OCI-LY7 (cell line): ENCODE measurements at regions not wholly inside any gene's neighbourhood (a gene's known extent, or its start where the extent isn't known, plus 50 kb on each side); places are given as distances from the start of the nearest gene placed in this dataset.

ENCODE experiments used
- BruUV-seq: library from RNA; stranded (reverse); fragments of 400-500 nt; replicated peaks from 2 replicates; lab custom pipeline; 2021; lab: Mats Ljungman, UMichigan
- CTCF ChIA-PET: fragments of 300-600 bp; sonication (Branson Sonifier 250); formaldehyde crosslinking; loops from one replicate; lab custom pipeline; 2022; ENCODE audit warnings: antibody characterized with exemption; ENCODE audit not compliant: unreplicated experiment; lab: Charles Lee
- POLR2A ChIA-PET: fragments of 300-600 bp; sonication (Branson Sonifier 250); formaldehyde crosslinking; loops from one replicate; lab custom pipeline; 2022; ENCODE audit warnings: antibody characterized with exemption; lab: Charles Lee
- DNase-seq: peaks from one replicate; pipeline ENCODE4 v3.0.0-alpha.2; 2015; ENCODE audit warnings: low spot score
- H2AFZ ChIP-seq: fragments of 200-600 bp; sonication (generic), shearing (Covaris generic); 2 replicates; pipeline ENCODE4 v1.6.1; 2014; ENCODE audit warnings: mild to moderate bottlenecking, antibody characterized with exemption, low read length, moderate library complexity
- H3K27ac ChIP-seq: fragments of 200-600 bp; sonication (generic); 2 replicates; pipeline ENCODE4 v1.5.1; 2014; ENCODE audit warnings: mixed run types, low read depth, mild to moderate bottlenecking, moderate library complexity, low read length, inconsistent platforms; ENCODE audit not compliant: poor library complexity, severe bottlenecking
- H3K36me3 ChIP-seq: fragments of 200-600 bp; sonication (generic); 2 replicates; pipeline ENCODE4 v1.6.1; 2014; ENCODE audit warnings: mild to moderate bottlenecking, antibody characterized with exemption, low read length, moderate library complexity, mixed read lengths; ENCODE audit not compliant: insufficient read depth
- H3K4me1 ChIP-seq: fragments of 200-600 bp; sonication (generic); 2 replicates; pipeline ENCODE4 v1.5.1; 2014; ENCODE audit warnings: mild to moderate bottlenecking, low read length; ENCODE audit not compliant: insufficient read depth, poor library complexity, severe bottlenecking
- H3K4me2 ChIP-seq: fragments of 200-600 bp; sonication (generic); 2 replicates; pipeline ENCODE4 v1.6.1; 2014; ENCODE audit warnings: mild to moderate bottlenecking, low read length
- H3K4me3 ChIP-seq: fragments of 200-600 bp; sonication (generic); 2 replicates; pipeline ENCODE4 v1.5.1; 2014; ENCODE audit warnings: mild to moderate bottlenecking, low read depth, low read length; ENCODE audit not compliant: poor library complexity, severe bottlenecking
- H3K79me2 ChIP-seq: fragments of 200-600 bp; sonication (generic); 2 replicates; pipeline ENCODE4 v1.6.1; 2016; ENCODE audit warnings: low read depth, mild to moderate bottlenecking, low read length, moderate library complexity, mixed read lengths; ENCODE audit not compliant: insufficient read depth
- H3K9me2 ChIP-seq: fragments of 200-600 bp; sonication (generic); 2 replicates; pipeline ENCODE4 v1.6.1; 2016; ENCODE audit warnings: mild to moderate bottlenecking, low read length, mixed read lengths; ENCODE audit not compliant: insufficient read depth
- H3K9me3 ChIP-seq: fragments of 200-600 bp; sonication (generic); 2 replicates; pipeline ENCODE4 v1.6.1; 2014; ENCODE audit warnings: mild to moderate bottlenecking, mixed run types, low read length, mixed read lengths
- H4K20me1 ChIP-seq: fragments of 200-600 bp; sonication (generic); 2 replicates; pipeline ENCODE4 v1.6.1; 2014; ENCODE audit warnings: mild to moderate bottlenecking, antibody characterized with exemption, low read length, moderate library complexity, mixed read lengths; ENCODE audit not compliant: insufficient read depth
- EZH2phosphoT487 ChIP-seq: fragments of 200-600 bp; sonication (generic); IDR thresholded peaks from 2 replicates; pipeline ENCODE4 v1.6.1; 2018; ENCODE audit warnings: low read depth, borderline replicate concordance, mild to moderate bottlenecking, mixed run types, antibody characterized with exemption, low read length, moderate library complexity, mixed read lengths
- intact Hi-C: fragments of 100-400 bp; cut with micrococcal nuclease; formaldehyde crosslinking; loops from one replicate; pipeline ENCODE4 v1.10.0; 2022; ENCODE audit not compliant: unreplicated experiment
- TF ChIP-seq, protein P1 (sequence below): fragments of 200-600 bp; sonication (generic); conservative IDR thresholded peaks from 2 replicates; pipeline ENCODE4 v1.5.1; 2014; ENCODE audit warnings: mild to moderate bottlenecking, antibody characterized with exemption, low read length, moderate library complexity, mixed read lengths

GRCh38 chr12:89906824-89907223 is 198.2 kb upstream of the ATP2B1 start:
- Histone ChIP-seq H4K20me1 (no peaks in the 10 kb centered on the region), H3K9me2 (no peaks in the 10 kb centered on the region), H3K4me1 (no peaks in the 10 kb centered on the region), H3K9me3 (no peaks in the 10 kb centered on the region), H3K27ac (no peak overlapping the region), H3K79me2 (no peaks in the 10 kb centered on the region), H3K4me2 (no peak overlapping the region), H3K36me3 (no peaks in the 10 kb centered on the region), H3K4me3 (no peak overlapping the region), H2AFZ (no peak overlapping the region)
- no TSS peak for BruUV-seq
- CTCF ChIA-PET, result no interaction called here
- POLR2A ChIA-PET, result interaction anchor here (0.8 kb wide), 1 partner anchor 16 kb away, joined by 4 read pairs; no protein-coding TSS in a partner anchor
- DNase-seq, result no peak
- no peak for TF ChIP-seq EZH2phosphoT487
- TF ChIP-seq, protein P1, sequence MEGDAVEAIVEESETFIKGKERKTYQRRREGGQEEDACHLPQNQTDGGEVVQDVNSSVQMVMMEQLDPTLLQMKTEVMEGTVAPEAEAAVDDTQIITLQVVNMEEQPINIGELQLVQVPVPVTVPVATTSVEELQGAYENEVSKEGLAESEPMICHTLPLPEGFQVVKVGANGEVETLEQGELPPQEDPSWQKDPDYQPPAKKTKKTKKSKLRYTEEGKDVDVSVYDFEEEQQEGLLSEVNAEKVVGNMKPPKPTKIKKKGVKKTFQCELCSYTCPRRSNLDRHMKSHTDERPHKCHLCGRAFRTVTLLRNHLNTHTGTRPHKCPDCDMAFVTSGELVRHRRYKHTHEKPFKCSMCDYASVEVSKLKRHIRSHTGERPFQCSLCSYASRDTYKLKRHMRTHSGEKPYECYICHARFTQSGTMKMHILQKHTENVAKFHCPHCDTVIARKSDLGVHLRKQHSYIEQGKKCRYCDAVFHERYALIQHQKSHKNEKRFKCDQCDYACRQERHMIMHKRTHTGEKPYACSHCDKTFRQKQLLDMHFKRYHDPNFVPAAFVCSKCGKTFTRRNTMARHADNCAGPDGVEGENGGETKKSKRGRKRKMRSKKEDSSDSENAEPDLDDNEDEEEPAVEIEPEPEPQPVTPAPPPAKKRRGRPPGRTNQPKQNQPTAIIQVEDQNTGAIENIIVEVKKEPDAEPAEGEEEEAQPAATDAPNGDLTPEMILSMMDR, result no peak
- intact Hi-C loops, result no loop called here

DNA sequence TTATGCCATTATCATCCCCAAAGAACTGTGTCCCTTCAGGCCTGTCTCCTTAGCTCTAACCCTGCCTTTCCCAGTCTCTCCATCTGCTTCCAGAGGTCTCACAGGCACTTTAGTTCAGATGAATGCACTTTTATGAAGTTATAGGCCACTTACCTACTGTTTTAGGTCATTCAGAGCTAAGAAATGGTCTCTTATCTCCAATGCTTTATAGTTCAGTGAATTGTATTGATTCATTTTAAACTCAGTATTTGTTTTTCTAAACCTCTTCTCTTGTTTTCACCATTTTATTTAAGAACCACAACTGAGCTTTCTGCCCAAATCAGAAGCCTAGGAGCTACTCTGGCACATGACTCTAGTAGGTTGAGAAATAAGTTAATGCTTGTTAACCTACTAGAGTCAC is 197.5 kb upstream of the ATP2B1 start:
- H3K4me1 ChIP-seq, result no peaks in the 10 kb centered on the region
- no peaks in the 10 kb centered on the region for H3K36me3 ChIP-seq
- no peaks in the 10 kb centered on the region for H3K9me2 ChIP-seq
- H4K20me1 ChIP-seq, result no peaks in the 10 kb centered on the region
- no peak overlapping the region for H2AFZ ChIP-seq
- no peak for TF ChIP-seq EZH2phosphoT487
- TF ChIP-seq, protein P1, result no peak
- DNase-seq, result no peak
- no peaks in the 10 kb centered on the region for H3K9me3 ChIP-seq
- H3K27ac ChIP-seq, result no peak overlapping the region
- CTCF ChIA-PET, result no interaction called here
- intact Hi-C loops, result no loop called here
- H3K4me3 ChIP-seq, result no peak overlapping the region
- no TSS peak for BruUV-seq
- no peaks in the 10 kb centered on the region for H3K79me2 ChIP-seq
- no peak overlapping the region for H3K4me2 ChIP-seq
- POLR2A ChIA-PET, result interaction anchor here (0.6 to 0.8 kb wide), 2 partner anchors 11 to 16 kb away, joined by 4 read pairs; no protein-coding TSS in a partner anchor

- Histone ChIP-seq H3K36me3 (no peaks in the 10 kb centered on the region), H3K4me1 (no peaks in the 10 kb centered on the region), H2AFZ (no peak overlapping the region), H4K20me1 (no peaks in the 10 kb centered on the region), H3K4me2 (no peak overlapping the region), H3K9me3 (no peaks in the 10 kb centered on the region), H3K4me3 (no peak overlapping the region), H3K79me2 (no peaks in the 10 kb centered on the region), H3K9me2 (0 out of 2 replicates have a peak, but pooled peaks cover 3% of the 10 kb centered on the region), H3K27ac (no peak overlapping the region)
- ChIA-PET CTCF (no interaction called here), POLR2A (interaction anchor here (0.7 to 1.6 kb wide), 5 partner anchors 17 to 39 kb away, joined by 3 to 5 read pairs (median 3); no protein-coding TSS in a partner anchor)
- intact Hi-C loops, result no loop called here
- no peak for DNase-seq
- TF ChIP-seq, protein P1, result no peak
- no peak for TF ChIP-seq EZH2phosphoT487
- BruUV-seq, result no TSS peak
Measured at GRCh38 chr12:89901906-89902642, 193.4 kb upstream of the ATP2B1 start.
